Activated CD8-positive, alpha-beta memory T cell treated with anti-CD3 and anti-CD28 coated beads for 36 hours (primary cell): ENCODE measurements at regions not wholly inside any gene's neighbourhood (a gene's known extent, or its start where the extent isn't known, plus 50 kb on each side); places are given as distances from the start of the nearest gene placed in this dataset.
"Not testable (repeated sequence)": the region's sequence is repeated elsewhere in the genome, so short reads cannot be mapped to it uniquely, and the experiment has no call there.

Source experiments
- CTCF ChIA-PET: fragments of 350-600 bp; sonication (Branson Sonifier 250); formaldehyde crosslinking; loops from one replicate; lab custom pipeline; 2021; ENCODE audit warnings: antibody characterized with exemption; lab: Charles Lee
- POLR2A ChIA-PET: fragments of 350-600 bp; sonication (Branson Sonifier 250); formaldehyde crosslinking; loops from one replicate; lab custom pipeline; 2021; ENCODE audit warnings: antibody characterized with exemption; lab: Charles Lee

DNA sequence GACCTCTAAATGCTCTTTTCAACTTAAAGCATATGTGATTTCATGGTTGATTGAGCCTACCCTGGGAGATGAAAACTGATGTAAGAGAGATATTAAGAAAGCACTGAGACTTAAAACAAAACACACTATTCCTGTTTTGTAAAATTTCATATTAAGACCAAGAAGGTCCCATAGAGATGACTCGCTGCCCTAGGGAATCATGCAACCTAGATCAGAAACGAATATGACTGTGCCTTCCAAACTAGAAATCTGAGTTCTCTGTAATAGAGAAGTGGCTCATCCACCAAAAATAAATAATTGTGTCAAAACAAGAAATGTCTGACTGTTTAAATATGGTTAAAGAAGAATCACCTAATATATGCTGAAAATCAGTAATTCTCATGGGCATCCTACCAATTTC is 776.8 kb upstream of the SOX11 start:
- CTCF ChIA-PET, result no interaction called here
- POLR2A ChIA-PET, result no interaction called here

DNA sequence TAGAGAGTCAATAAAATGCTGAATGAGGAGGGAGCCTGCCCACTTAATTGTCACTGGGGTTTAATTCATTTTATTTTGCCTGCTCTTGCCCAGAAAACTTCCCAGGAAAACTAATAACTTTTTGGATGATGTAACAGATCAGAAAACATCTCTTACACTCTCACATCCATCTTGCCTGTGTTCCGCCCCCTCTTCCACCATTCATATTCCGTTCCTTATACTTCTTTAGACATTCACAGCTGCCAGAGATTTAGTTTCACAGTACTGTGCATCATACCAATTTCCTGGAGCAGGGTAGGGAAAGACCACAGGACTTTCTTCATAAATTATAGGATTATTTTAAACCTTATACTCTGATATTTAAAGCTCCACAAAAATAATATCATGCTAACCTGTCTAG is 776.1 kb upstream of the SOX11 start:
- ChIA-PET POLR2A (no interaction called here), CTCF (no interaction called here)

DNA sequence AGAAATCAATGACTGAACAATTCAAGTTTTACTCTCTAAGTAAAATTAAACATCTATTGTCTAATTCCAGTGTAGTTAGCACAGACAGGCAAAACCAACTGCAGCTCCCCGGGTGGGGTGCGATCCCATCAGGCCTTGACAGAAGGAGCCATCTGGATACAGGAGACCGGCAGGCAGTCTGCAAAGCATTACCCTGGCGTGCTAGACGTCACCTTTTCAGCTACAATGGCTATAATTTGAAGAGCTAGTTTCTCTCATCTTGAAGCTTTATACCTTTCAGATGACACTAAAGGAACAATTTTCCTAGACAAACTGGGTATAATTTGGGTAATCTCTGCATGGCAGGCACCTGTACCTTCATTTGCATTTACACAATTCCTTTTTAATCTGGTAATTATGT is 761.5 kb upstream of the SOX11 start:
- CTCF ChIA-PET, result no interaction called here

DNA sequence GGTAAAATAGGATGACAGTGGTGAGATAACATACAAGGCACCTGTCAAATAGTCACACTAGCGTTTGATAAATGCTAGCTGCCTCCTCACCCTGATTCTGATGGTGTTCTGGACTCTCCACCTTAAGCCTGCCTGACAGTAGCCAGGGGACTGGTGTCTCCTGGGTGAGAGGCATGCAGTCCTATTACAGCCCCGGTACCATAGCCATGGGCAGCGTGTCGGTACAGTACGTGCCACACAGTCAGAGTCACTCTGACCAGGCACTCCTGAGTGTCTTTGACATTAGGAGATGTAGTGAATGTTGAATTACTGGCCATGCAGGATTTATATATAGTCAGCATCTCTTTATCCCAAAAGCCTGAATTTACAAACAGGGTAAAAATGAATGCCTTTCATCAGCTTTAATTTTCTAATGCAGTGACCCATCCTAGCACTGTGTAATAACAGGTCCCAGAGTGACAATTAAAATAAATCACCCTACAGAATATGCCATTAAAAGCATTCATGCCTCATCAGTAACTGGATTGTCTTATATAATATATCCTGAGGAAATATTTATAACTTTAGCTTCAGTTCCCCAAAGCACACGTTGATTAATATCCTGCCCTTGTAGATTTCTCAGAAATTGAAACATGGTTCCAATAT is 760.3 kb upstream of the SOX11 start:
- POLR2A ChIA-PET, result no interaction called here
- CTCF ChIA-PET, result no interaction called here

More for the DNA sequence above, 761.5 kb upstream of the SOX11 start:
- POLR2A ChIA-PET, result no interaction called here

DNA sequence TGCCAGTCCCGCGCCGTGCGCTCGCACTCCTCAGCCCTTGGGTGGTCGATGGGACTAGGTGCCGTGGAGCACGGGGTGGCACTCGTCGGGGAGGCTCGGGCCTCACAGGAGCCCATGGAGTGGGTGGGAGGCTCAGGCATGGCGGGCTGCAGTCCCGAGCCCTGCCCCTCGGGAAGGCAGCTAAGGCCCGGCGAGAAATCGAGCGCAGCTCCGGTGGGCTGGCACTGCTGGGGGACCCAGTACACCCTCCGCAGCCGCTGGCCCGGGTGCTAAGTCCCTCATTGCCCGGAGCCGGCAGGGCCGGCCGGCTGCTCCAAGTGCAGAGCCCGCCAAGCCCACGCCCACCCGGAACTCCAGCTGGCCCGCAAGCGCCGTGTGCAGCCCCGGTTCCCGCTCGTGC is 756.9 kb upstream of the SOX11 start:
- CTCF ChIA-PET, POLR2A ChIA-PET: not testable (repeated sequence)

DNA sequence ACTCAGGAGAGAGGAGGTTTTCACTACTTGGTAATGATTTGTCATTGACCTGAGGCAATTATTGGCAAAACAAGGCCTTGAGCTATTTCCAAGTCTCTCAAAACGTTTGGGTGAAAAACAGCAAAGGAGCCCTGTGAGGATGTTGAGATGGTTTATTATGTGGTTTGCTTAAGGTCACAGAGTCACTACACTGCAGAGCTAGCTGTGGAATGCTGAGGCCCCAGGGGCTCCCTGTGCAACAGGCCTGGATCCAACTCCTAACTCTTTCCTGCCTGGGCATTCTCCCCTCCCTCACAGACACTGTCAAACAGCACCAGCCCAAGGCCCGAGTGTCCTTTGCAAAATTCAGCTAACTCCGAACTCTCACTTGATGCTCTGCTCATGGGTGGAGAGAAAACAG is 754.6 kb upstream of the SOX11 start:
- ChIA-PET CTCF (no interaction called here), POLR2A (no interaction called here)

DNA sequence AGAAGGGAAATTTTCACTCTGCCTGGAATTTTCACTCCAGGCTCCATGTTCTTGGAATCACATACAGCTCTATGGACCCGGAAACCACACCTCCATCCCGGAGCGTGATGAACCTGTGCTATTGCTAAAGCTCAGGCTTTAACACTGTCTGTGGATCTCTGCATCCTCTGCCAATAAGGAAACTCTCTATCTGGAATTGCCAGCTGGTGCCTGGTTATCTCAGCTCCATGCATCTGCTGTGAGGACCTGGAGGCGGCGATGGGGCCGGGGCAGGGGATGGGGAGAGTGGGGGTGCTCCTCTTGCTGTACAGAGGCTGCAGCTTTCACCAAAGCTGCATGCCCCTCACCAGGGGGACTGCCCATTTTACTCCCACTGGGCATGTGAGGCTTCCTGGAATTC is 754.0 kb upstream of the SOX11 start:
- ChIA-PET CTCF (no interaction called here), POLR2A (no interaction called here)

DNA sequence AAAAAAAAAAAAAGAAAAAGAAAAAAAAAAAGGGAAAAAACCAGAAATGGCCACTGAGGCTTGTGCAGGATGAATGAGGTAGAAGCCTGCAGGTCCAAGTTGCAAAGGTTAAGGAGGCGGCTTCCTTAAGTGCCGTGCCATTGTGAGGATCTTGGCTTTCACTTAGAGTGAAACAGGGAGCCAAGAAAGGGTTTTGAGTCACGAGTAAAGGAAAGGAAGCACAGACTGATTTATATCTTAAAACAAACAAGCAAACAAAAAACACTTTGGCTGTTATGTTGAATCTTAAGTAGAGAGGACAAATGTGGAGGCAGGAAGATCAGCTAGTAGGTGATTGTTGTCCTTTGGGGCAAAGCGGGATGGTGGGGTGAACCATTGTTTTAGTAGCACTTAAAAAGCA is 749.7 kb upstream of the SOX11 start:
- POLR2A ChIA-PET, result no interaction called here
- CTCF ChIA-PET, result no interaction called here

DNA sequence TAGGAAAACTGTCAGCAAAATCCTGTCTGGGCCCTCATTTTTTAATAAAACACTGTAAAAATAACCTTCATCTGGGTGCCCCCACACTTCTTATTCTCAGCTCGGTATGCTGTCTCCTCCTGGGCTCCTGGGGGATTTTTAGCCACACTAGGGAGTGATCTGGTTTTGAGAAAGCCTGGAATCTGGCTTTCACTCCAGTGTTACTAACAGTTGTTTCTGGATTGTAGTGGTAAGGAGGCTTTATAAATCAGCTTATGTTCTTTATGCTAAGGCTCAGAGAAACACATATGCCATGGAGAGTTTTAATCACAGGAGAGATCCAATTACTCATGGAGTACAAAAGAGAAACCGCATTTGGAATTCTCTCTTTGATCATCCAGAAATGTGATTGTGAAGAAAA is 744.3 kb upstream of the SOX11 start:
- ChIA-PET CTCF (no interaction called here), POLR2A (no interaction called here)

DNA sequence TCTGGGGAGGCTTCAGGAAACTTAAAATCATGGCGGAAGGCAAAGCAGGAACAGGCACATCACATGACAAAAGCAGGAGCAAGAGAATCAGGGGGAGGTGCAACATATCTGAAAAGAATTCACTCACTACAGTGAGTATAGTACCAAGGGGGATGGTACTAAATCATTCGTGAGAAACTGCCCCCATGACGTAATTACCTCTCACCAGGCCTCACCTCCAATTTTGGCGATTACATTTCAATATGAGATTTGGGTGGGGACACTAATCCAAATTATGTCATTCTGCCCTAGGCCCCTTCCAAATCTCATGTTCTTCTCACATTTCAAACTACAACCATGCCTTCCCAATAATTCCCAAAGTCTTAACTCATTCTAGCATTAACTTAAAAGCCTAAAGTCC is 740.8 kb upstream of the SOX11 start:
- ChIA-PET CTCF (no interaction called here), POLR2A (no interaction called here)

DNA sequence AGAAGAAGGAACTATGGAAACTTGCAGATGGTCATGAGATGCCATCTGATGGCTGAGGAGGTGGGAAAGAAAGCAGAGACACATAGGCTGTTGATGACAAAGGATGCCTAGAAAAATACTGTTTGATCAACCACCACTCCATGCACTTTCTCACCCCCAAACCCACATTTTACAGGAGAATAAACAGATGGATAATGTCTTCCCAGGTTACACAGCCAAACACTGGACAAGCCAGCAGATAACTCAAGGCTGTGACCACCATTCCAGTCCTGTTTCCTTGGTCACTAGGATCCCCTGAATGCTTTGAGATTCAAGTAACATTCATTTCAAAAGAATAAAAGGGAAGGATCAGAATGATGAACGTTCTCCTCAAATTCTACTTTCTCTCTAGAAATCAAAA is 733.0 kb upstream of the SOX11 start:
- ChIA-PET CTCF (no interaction called here), POLR2A (no interaction called here)

DNA sequence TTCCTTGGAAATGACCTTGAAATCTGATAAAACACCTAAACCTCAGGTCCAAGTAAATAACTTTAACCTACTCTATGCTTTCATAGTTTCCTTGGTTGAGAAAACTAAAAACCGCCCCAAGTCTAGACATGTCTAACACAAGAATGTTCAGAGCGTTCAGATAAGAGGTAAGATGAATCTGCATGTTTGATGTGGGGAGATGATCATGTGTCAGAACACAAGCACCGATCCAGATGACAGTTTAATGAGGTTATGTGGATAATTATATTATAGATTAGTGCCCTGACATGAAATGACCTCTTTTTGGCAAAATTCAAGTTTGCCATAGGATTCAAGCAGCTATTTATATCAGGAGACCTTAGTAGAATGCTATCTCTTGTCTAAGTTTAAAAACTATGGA is 729.8 kb upstream of the SOX11 start:
- POLR2A ChIA-PET, result no interaction called here
- CTCF ChIA-PET, result no interaction called here

DNA sequence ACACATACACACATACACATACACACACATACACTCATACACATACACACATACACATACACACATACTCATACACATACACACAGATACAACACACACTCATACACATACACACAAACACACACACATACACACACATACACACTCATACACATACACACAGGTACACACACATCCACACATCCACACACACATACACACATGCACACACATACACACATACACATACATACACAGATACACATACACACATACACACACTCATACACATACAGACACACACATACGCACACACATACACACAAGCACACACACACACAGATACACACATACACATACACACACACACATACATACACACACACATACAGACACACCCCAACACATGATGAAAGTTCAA is 729.1 kb upstream of the SOX11 start:
- POLR2A ChIA-PET, result no interaction called here
- CTCF ChIA-PET, result no interaction called here

DNA sequence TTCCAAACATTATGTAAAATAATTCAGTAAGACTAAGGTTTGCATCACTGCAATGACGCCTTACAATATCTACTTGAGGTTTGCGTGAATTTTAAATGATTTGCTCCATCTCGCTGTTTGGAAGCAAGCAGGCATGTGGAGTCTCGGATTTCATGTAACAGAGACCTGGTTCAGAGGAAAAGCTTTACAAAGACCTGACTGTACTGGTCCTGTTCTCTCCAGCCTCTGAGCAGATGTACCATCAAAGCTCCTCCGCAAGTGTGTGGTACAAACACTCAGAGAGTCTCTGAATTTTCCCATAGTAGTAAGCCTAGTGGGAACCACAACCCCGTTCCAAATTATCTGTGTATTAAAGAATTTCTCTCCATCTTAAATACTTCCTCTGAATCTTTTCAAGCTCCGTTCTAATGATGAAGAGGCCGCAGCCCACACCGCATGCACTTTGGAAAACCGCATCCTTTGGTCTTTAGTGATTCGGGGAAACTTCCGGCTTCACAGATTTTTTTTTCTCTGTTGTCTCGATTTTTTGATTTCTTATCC is 728.1 kb upstream of the SOX11 start:
- CTCF ChIA-PET, result no interaction called here

DNA sequence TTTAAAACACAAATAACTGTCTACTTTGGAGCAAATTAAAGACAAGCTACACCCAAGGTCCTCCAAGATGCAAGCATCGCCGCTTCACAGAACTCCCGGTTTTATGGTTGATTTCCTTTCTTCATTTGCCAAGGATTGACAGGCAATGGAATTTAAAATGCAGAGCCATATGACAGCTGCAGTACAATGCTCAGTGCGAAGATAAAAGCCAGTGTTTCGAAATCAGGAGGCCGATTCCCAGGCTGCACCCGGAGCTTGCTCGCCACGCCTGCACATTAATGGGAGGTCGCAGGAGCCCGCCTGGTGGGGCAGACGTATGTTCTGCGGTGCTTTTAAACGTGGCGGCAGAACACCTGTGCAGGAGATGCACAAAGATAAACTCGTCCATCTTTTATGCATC is 727.6 kb upstream of the SOX11 start:
- POLR2A ChIA-PET, result no interaction called here
- CTCF ChIA-PET, result no interaction called here

More for the DNA sequence above, 728.1 kb upstream of the SOX11 start:
- POLR2A ChIA-PET, result no interaction called here

DNA sequence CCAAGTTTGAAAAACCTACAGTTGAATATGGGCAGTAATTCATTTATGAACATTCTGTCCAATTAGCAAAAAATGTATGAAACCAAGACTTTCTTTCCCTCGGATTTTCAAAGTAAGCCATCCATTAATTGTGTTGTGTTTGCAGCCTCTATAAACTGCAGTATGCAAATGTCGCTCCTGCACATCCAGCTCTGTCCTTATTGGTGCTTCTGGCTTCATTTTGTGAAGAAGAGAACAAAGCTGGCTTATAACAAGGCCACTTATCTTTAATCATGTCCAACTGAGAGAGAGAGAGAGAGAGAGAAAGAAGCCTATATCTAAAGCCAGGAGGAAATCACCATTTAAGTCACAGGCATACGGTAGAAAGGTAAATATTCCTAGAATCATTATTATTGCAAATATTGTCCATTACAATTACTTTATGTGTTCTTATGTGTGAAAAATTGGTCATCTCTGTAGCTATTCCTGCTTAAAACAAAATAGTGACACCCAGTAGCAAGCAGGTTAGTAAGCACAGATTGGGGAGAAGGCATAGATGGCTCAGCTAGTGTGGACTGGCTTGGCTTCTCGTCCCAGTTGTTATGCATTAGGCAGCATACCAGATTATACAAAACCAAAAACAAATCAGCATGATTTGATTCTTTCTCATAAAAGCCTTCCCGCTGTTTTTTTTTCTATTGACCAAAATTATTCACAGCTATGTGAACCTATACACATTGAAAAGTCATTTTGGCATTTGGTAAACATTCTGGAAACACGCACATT is 726.4 kb upstream of the SOX11 start:
- POLR2A ChIA-PET, result no interaction called here
- CTCF ChIA-PET, result no interaction called here

DNA sequence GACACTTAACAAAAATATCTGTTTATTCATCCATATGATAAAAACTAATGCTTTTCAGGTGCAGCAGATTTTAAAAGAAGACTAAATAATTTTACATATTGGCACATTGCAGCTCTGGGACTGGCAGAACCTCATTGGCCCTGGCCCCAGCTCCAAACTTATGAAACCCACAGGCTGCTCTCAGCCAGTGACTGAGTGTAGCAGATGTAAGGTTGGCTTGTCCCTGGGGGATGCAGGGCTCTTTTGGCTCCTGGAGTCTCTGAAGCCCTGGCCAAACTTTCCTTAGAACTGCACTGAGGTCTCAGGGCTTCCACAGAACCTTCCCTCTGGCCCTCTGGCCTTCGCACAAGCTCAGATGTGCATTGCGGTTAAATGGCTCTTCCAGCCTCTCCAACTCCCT is 725.0 kb upstream of the SOX11 start:
- POLR2A ChIA-PET, result no interaction called here
- CTCF ChIA-PET, result no interaction called here

DNA sequence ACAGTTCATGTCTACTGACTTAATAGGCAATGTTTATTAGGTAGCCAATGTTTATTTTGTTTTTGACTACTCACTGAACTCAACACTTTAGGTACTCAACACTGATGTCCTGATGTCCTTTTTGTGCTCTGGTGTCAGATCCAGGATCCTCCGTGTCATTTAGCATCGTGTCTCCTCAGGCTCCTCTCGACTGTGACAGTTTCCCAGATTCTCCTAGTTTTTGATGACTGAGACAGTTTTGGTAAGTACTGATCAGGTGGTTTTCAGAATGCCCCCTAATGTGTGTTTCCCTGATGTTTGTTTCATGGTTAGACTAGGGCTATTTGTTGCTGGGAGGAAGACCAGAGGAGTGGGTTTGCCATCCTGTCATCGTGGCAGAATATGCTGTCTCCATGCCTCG is 719.7 kb upstream of the SOX11 start:
- CTCF ChIA-PET, result no interaction called here
- POLR2A ChIA-PET, result no interaction called here

DNA sequence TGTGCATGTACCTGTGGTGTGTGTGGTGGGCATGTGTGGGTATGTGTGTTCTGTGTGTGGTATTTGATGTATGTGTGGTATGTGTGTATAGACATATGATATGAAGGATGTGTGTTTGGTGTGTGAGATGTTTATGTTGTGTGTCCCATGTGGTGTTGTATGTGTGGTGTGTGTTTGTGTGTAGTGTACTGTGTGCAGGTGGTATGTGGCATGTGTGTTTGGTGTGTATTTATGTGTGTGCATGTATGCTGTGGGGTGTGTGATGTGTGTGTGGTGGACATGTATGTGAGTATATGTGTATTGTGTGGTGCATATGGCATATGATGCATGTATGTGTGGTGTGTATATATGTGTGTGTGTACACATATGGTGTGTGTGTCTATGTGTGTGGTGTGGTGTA is 718.8 kb upstream of the SOX11 start:
- ChIA-PET CTCF (no interaction called here), POLR2A (no interaction called here)

DNA sequence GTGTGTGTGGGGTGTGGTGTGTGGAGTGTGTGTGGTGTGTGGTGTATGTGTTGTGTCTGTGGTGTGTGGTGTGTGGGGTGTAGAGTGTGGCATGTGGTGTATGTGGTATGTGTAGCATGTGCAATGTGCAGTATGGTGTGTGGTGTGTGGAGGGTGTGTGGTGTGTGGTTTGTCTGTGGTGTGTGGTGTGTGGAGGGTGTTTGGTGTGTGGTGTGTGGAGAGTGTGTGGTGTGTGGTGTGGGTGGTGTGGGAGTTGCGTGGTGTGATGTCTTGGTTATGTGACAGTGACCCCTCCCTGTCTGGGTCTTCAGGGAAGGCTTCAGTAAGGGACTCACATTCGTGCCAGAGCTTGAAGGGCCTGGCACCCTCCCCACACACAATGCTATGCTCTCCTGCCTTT is 718.2 kb upstream of the SOX11 start:
- CTCF ChIA-PET, result no interaction called here
- POLR2A ChIA-PET, result no interaction called here

DNA sequence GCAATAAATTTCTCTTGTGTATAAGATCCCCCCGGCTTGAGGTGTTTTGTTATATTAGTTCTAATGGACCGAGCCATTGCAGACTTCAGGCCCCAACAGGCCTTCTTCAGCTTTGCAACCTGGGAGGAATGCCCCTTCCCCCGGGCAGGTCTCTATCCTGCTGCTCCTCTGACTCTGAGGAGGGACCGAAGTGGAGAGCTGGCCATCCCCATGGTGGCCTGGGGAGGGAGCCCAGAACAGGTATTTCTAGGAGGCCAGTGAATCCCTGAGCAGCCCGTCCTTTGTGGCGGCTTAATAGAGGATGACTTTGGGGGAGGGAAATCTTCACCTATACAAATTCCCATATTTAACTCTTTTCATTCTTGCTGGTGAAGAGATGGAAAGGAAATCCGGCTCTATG is 715.8 kb upstream of the SOX11 start:
- POLR2A ChIA-PET, result no interaction called here
- CTCF ChIA-PET, result interaction anchor here (1.1 kb wide), 1 partner anchor 40 kb away, joined by 4 read pairs; no protein-coding TSS in a partner anchor
